SU-DHL-6 (cell line): ENCODE measurements at regions not wholly inside any gene's neighbourhood (a gene's known extent, or its start where the extent isn't known, plus 50 kb on each side); places are given as distances from the start of the nearest gene placed in this dataset.

ENCODE experiments used
- H2AFZ ChIP-seq: fragments of 200-600 bp; sonication (generic); 2 replicates; pipeline ENCODE4 v1.6.1; 2014; ENCODE audit warnings: low read depth, mild to moderate bottlenecking, moderate library complexity, mixed read lengths, antibody characterized with exemption, low read length; ENCODE audit not compliant: severe bottlenecking
- H3F3A ChIP-seq: fragments of 200-600 bp; shearing (Covaris generic); 2 replicates; pipeline ENCODE4 v1.6.0; 2016; ENCODE audit warnings: antibody characterized with exemption, mild to moderate bottlenecking; ENCODE audit not compliant: insufficient read depth
- H3K27ac ChIP-seq: fragments of 200-600 bp; sonication (generic); 2 replicates; pipeline ENCODE4 v1.5.1; 2016; ENCODE audit warnings: low read depth, mild to moderate bottlenecking, low read length, moderate library complexity, mixed read lengths
- H3K27me3 ChIP-seq: fragments of 200-600 bp; sonication (generic), shearing (Covaris generic); 2 replicates; pipeline ENCODE4 v1.6.0; 2014; ENCODE audit warnings: mild to moderate bottlenecking, low read length
- H3K36me3 ChIP-seq: fragments of 200-600 bp; sonication (generic); 2 replicates; pipeline ENCODE4 v1.6.1; 2014; ENCODE audit warnings: mild to moderate bottlenecking, low read length, mixed read lengths
- H3K4me2 ChIP-seq: fragments of 300-600, 200-600 bp; shearing (Covaris generic), sonication (generic); 2 replicates; pipeline ENCODE4 v1.6.0; 2014; ENCODE audit warnings: low read length, low read depth, mild to moderate bottlenecking; ENCODE audit not compliant: poor library complexity, severe bottlenecking
- H3K4me3 ChIP-seq: fragments of 200-600 bp; sonication (generic); 2 replicates; pipeline ENCODE4 v1.5.1; 2014; ENCODE audit warnings: antibody characterized with exemption, low read length, mild to moderate bottlenecking, mixed read lengths; ENCODE audit not compliant: insufficient read depth, poor library complexity, severe bottlenecking
- H3K79me2 ChIP-seq: fragments of 200-600 bp; sonication (generic); 2 replicates; pipeline ENCODE4 v1.6.1; 2014; ENCODE audit warnings: mild to moderate bottlenecking, low read length, moderate library complexity; ENCODE audit not compliant: insufficient read depth
- H3K9ac ChIP-seq: fragments of 200-600 bp; sonication (generic); 2 replicates; pipeline ENCODE4 v1.7.0; 2014; ENCODE audit warnings: mild to moderate bottlenecking, low read length
- H3K9me2 ChIP-seq: fragments of 200-600 bp; sonication (generic); replicated peaks from 2 replicates; pipeline ENCODE4 v1.6.1; 2014; ENCODE audit warnings: low read length; ENCODE audit not compliant: insufficient read depth
- H3K9me3 ChIP-seq: fragments of 200-600 bp; sonication (generic); 2 replicates; pipeline ENCODE4 v1.6.1; 2014; ENCODE audit warnings: low read length, mixed read lengths; ENCODE audit not compliant: insufficient read depth
- H4K20me1 ChIP-seq: fragments of 200-600 bp; sonication (generic); 2 replicates; pipeline ENCODE4 v1.6.1; 2014; ENCODE audit warnings: low read depth, mild to moderate bottlenecking, antibody characterized with exemption, low read length, moderate library complexity, mixed read lengths
- EZH2phosphoT487 ChIP-seq: fragments of 200-600 bp; sonication (generic), shearing (Covaris generic); conservative IDR thresholded peaks from 2 replicates; pipeline ENCODE4 v1.6.1; 2018; ENCODE audit warnings: mild to moderate bottlenecking, antibody characterized with exemption, low read length, moderate library complexity, mixed read lengths
- TF ChIP-seq, protein P1 (sequence below): fragments of 200-600 bp; sonication (generic); IDR thresholded peaks from one replicate; pipeline ENCODE4 v1.5.1; 2017; ENCODE audit warnings: antibody characterized with exemption, mild to moderate bottlenecking, low read length, moderate library complexity; ENCODE audit not compliant: insufficient read depth, poor library complexity, severe bottlenecking

DNA sequence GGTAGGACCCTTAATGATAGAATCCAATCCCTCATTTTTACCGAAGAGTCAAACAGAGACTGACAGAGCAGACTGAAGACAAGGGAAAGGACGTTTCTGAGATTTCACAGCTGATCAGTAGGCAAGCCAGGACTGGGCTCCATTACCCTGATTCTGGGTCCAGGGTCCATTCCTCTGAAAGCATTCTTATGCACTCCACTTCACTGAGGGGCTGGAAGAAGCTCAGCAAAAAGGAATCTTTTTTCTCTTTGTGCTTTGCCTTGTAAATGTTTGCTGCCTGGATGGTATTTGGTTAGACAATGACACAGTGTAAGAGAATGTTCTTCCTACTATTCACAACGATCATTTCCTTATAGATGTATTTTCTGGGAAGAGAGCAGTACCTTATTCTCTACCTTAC lies 331.3 kb upstream of the PROX1 start:
- H3F3A ChIP-seq, result no peaks in the 10 kb centered on the region
- no peak overlapping the region for H2AFZ ChIP-seq
- no peaks in the 10 kb centered on the region for H3K9me2 ChIP-seq
- no peaks in the 10 kb centered on the region for H3K9me3 ChIP-seq
- no peaks in the 10 kb centered on the region for H3K27me3 ChIP-seq
- no peak overlapping the region for H3K4me3 ChIP-seq
- H4K20me1 ChIP-seq, result no peaks in the 10 kb centered on the region
- no peaks in the 10 kb centered on the region for H3K36me3 ChIP-seq
- H3K79me2 ChIP-seq, result no peaks in the 10 kb centered on the region
- H3K4me2 ChIP-seq, result no peak overlapping the region
- H3K27ac ChIP-seq, result no peak overlapping the region
- TF ChIP-seq EZH2phosphoT487, result no peak
- TF ChIP-seq, protein P1, sequence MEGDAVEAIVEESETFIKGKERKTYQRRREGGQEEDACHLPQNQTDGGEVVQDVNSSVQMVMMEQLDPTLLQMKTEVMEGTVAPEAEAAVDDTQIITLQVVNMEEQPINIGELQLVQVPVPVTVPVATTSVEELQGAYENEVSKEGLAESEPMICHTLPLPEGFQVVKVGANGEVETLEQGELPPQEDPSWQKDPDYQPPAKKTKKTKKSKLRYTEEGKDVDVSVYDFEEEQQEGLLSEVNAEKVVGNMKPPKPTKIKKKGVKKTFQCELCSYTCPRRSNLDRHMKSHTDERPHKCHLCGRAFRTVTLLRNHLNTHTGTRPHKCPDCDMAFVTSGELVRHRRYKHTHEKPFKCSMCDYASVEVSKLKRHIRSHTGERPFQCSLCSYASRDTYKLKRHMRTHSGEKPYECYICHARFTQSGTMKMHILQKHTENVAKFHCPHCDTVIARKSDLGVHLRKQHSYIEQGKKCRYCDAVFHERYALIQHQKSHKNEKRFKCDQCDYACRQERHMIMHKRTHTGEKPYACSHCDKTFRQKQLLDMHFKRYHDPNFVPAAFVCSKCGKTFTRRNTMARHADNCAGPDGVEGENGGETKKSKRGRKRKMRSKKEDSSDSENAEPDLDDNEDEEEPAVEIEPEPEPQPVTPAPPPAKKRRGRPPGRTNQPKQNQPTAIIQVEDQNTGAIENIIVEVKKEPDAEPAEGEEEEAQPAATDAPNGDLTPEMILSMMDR, result no peak
- H3K9ac ChIP-seq, result no peak overlapping the region

DNA sequence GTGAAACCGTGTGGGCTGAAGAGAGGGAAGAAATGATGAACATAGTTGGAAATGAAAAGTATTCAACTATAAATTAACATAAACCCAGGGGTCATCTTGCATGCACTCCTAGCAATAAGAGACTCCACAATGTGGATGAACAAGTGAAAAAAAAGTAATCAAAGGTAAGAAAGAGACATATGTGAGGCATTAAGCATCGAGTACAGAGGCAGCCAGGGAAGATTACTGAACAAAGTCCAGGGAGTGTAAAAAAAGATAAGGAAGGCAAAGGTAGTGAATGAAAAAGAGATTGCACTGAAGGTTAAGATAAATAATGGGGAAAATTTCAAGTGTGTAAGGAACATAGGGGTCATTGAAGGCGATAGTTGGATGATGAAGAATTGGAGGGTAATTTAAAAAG lies 330.8 kb upstream of the PROX1 start:
- no peak overlapping the region for H3K4me2 ChIP-seq

DNA sequence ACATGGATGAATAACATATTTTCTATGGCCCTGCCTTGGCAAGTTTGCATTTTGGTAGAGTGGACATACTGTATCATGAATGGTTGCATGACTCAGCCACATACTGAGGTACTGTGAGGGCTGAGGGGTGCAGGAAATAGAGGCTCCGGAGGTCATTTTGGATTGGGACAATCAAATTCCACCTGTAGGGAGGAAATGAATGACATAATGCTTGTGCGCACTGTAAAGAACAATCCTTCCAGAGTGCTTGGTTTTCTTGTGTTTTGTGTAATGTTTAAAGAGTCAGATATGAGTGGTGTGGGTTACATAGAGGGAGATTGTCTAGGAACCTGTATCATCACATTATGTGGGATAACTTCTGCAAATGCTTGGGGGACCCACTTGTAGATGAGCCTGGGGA lies 329.9 kb upstream of the PROX1 start:
- Histone ChIP-seq H3K27me3 (no peaks in the 10 kb centered on the region), H3K9me3 (no peaks in the 10 kb centered on the region), H3K4me2 (no peak overlapping the region), H3K79me2 (no peaks in the 10 kb centered on the region), H3F3A (no peaks in the 10 kb centered on the region), H3K9me2 (no peaks in the 10 kb centered on the region), H3K9ac (no peak overlapping the region), H3K36me3 (no peaks in the 10 kb centered on the region), H3K27ac (no peak overlapping the region), H4K20me1 (no peaks in the 10 kb centered on the region), H3K4me3 (no peak overlapping the region), H2AFZ (no peak overlapping the region)
- no peak for TF ChIP-seq EZH2phosphoT487
- TF ChIP-seq, protein P1, result no peak

More for the DNA sequence above, 330.8 kb upstream of the PROX1 start:
- Histone ChIP-seq H2AFZ (no peak overlapping the region), H3K4me3 (no peak overlapping the region), H3K9me2 (no peaks in the 10 kb centered on the region), H3K27me3 (no peaks in the 10 kb centered on the region), H3K27ac (no peak overlapping the region), H4K20me1 (no peaks in the 10 kb centered on the region), H3F3A (no peaks in the 10 kb centered on the region), H3K79me2 (no peaks in the 10 kb centered on the region), H3K9ac (no peak overlapping the region), H3K36me3 (no peaks in the 10 kb centered on the region), H3K9me3 (no peaks in the 10 kb centered on the region)
- no peak for TF ChIP-seq EZH2phosphoT487
- TF ChIP-seq, protein P1, result no peak
